MM.1S (cell line): ENCODE measurements at regions not wholly inside any gene's neighbourhood (a gene's known extent, or its start where the extent isn't known, plus 50 kb on each side); places are given as distances from the start of the nearest gene placed in this dataset.

Experiments used
- DNase-seq: peaks from one replicate; pipeline ENCODE4 v3.0.0-alpha.2; 2015
- H2AFZ ChIP-seq: fragments of 300-600 bp; sonication (generic); 2 replicates; pipeline ENCODE4 v1.6.0; 2016; ENCODE audit warnings: antibody characterized with exemption, low read length
- H3F3A ChIP-seq: fragments of 300-600 bp; sonication (generic); 2 replicates; pipeline ENCODE4 v1.6.1; 2016; ENCODE audit warnings: mild to moderate bottlenecking, antibody characterized with exemption, low read length, moderate library complexity, mixed read lengths; ENCODE audit not compliant: insufficient read depth
- H3K27ac ChIP-seq: fragments of 300-600 bp; sonication (generic); 2 replicates; pipeline ENCODE4 v1.5.1; 2016; ENCODE audit warnings: mild to moderate bottlenecking, low read length
- H3K27me3 ChIP-seq: fragments of 300-600 bp; sonication (generic); replicated peaks from 2 replicates; pipeline ENCODE4 v1.6.0; 2016; ENCODE audit warnings: low read length; ENCODE audit not compliant: insufficient read depth
- H3K36me3 ChIP-seq: fragments of 300-600 bp; sonication (generic); replicated peaks from 2 replicates; pipeline ENCODE4 v1.6.1; 2016; ENCODE audit warnings: mild to moderate bottlenecking, low read length, mixed read lengths; ENCODE audit not compliant: insufficient read depth
- H3K4me1 ChIP-seq: fragments of 300-600 bp; sonication (generic); 2 replicates; pipeline ENCODE4 v1.6.1; 2016; ENCODE audit warnings: low read length, mixed read lengths
- H3K4me2 ChIP-seq: fragments of 300-600 bp; sonication (generic); 2 replicates; pipeline ENCODE4 v1.6.0; 2016; ENCODE audit warnings: low read depth, low read length
- H3K4me3 ChIP-seq: fragments of 300-600 bp; sonication (generic); 2 replicates; pipeline ENCODE4 v1.5.1; 2016; ENCODE audit warnings: low read length, mixed read lengths
- H3K79me2 ChIP-seq: fragments of 300-600 bp; sonication (generic); 2 replicates; pipeline ENCODE4 v1.6.1; 2016; ENCODE audit warnings: mixed run types, low read length, mixed read lengths
- H3K9ac ChIP-seq: fragments of 300-600 bp; sonication (generic); 2 replicates; pipeline ENCODE4 v1.6.1; 2016; ENCODE audit warnings: low read length, mixed read lengths
- H3K9me2 ChIP-seq: fragments of 300-600 bp; sonication (generic); replicated peaks from 2 replicates; pipeline ENCODE4 v1.6.1; 2016; ENCODE audit warnings: mild to moderate bottlenecking, low read length, mixed read lengths; ENCODE audit not compliant: insufficient read depth
- H3K9me3 ChIP-seq: fragments of 300-600 bp; sonication (generic); replicated peaks from 2 replicates; pipeline ENCODE4 v1.6.1; 2016; ENCODE audit warnings: mild to moderate bottlenecking, low read length, mixed read lengths; ENCODE audit not compliant: insufficient read depth
- H4K20me1 ChIP-seq: fragments of 300-600 bp; sonication (generic); 2 replicates; pipeline ENCODE4 v1.6.1; 2016; ENCODE audit warnings: mild to moderate bottlenecking, low read length, moderate library complexity, mixed read lengths; ENCODE audit not compliant: insufficient read depth
- CTCF ChIP-seq: fragments of 300-600 bp; sonication (generic); IDR thresholded peaks from 2 replicates; pipeline ENCODE4 v1.5.1; 2016; ENCODE audit warnings: antibody characterized with exemption, low read length, mixed read lengths
- EZH2 ChIP-seq: fragments of 300-600 bp; sonication (generic); optimal IDR thresholded peaks from 2 replicates; pipeline ENCODE3; 2017; ENCODE audit warnings: low read depth, mild to moderate bottlenecking, antibody characterized with exemption, low read length, mixed read lengths
- EZH2phosphoT487 ChIP-seq: fragments of 300-600 bp; sonication (generic); IDR thresholded peaks from 2 replicates; pipeline ENCODE4 v1.6.1; 2018; ENCODE audit warnings: antibody characterized with exemption, low read length

- Histone ChIP-seq H3K36me3 (no peaks in the 10 kb centered on the region), H3K9me2 (no peaks in the 10 kb centered on the region), H3K27ac (no peak overlapping the region), H2AFZ (no peak overlapping the region), H3K4me2 (no peak overlapping the region), H3K9ac (no peak overlapping the region), H3K79me2 (no peaks in the 10 kb centered on the region), H3K4me3 (no peak overlapping the region), H3K27me3 (no peaks in the 10 kb centered on the region), H3F3A (no peaks in the 10 kb centered on the region), H3K9me3 (no peaks in the 10 kb centered on the region), H3K4me1 (no peaks in the 10 kb centered on the region), H4K20me1 (no peaks in the 10 kb centered on the region)
- no peak for DNase-seq
- no peak for TF ChIP-seq CTCF
- no peak for TF ChIP-seq EZH2
Observed at GRCh38 chr1:58206749-58207148, 339.8 kb downstream of the OMA1 start.

DNA sequence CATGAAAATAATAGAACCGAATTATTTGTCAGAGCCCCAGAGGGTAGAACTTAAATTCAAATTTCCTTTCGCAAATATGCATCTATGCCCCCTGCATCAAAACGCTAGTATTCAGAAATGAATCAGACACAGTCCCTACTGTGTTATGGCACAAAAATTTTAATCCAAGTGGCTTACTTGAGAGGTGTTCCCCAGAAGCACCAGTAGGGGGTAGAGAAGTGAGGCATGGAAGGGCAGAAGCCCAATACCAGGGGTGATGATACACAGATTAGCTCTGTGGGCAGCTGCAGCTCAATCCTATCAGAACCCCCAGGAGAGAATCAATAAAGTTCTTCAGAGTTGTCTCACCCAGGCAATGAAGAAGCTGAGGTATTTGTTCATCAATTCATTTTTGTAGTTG lies 342.2 kb downstream of the OMA1 start:
- no peaks in the 10 kb centered on the region for H3K27me3 ChIP-seq
- no peak for DNase-seq
- TF ChIP-seq EZH2 (no peak), CTCF (no peak)
- H3K4me2 ChIP-seq = no peak overlapping the region
- no peaks in the 10 kb centered on the region for H3K79me2 ChIP-seq
- H3K9me3 ChIP-seq = no peaks in the 10 kb centered on the region
- H3K4me1 ChIP-seq = no peaks in the 10 kb centered on the region
- H3K4me3 ChIP-seq = no peak overlapping the region
- H3F3A ChIP-seq = no peaks in the 10 kb centered on the region
- no peaks in the 10 kb centered on the region for H4K20me1 ChIP-seq
- H2AFZ ChIP-seq = no peak overlapping the region
- no peak overlapping the region for H3K9ac ChIP-seq
- H3K9me2 ChIP-seq = no peaks in the 10 kb centered on the region
- H3K36me3 ChIP-seq = no peaks in the 10 kb centered on the region
- H3K27ac ChIP-seq = no peak overlapping the region

DNA sequence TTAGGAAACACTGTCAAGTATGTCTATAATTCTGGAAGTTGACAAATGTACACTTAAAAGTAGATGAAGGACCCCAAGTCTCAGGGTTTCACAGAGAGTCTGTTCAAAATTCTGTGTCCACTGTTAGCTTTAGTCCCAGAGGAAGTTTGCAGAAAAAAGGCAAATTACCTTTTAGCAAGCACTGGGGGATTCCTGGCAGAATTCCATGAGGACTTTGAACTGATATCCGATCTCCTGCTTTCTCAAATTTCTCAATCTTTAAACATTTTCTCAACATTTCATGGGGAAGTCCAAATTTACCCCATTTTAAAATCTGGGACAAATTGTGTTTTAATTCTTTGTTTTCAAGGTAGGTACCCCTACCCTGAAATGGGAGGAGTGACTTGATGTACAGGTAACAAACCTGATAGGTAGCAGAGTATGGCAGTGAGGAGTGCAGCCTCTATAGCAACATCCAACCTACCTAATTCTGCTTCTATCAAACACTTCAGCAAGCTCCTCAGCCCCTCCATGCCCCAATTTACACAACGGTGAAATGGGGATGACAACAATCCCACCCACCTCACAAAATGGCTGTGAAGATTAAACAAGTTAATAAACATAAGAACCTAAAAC lies 344.9 kb downstream of the OMA1 start:
- Histone ChIP-seq H3K79me2 (no peaks in the 10 kb centered on the region), H3F3A (no peaks in the 10 kb centered on the region), H3K4me2 (no peak overlapping the region), H3K9ac (no peak overlapping the region), H3K27ac (no peak overlapping the region), H2AFZ (no peak overlapping the region), H3K36me3 (no peaks in the 10 kb centered on the region), H3K9me2 (no peaks in the 10 kb centered on the region), H3K4me3 (no peak overlapping the region), H3K27me3 (no peaks in the 10 kb centered on the region), H3K9me3 (no peaks in the 10 kb centered on the region), H3K4me1 (no peaks in the 10 kb centered on the region), H4K20me1 (no peaks in the 10 kb centered on the region)
- DNase-seq = no peak
- TF ChIP-seq EZH2 (no peak), EZH2phosphoT487 (no peak), CTCF (no peak)
